ENCODE measurements at regions not wholly inside any gene's neighbourhood (a gene's known extent, or its start where the extent isn't known, plus 50 kb on each side); places are given as distances from the start of the nearest gene placed in this dataset.

- no peak for DNase-seq (ENCODE audit: low read depth in 3 of 3)
Measured at GRCh38 chr1:199279872-199280645, 641.2 kb downstream of the PTPRC start.

GRCh38 chr1:199282751-199283305, 644.0 kb downstream of the PTPRC start:
- no peak for DNase-seq (ENCODE audit: low read depth in 3 of 3)

- no peak for DNase-seq (ENCODE audit: low read depth in 3 of 3)
Measured at GRCh38 chr1:199283794-199284193, 645.0 kb downstream of the PTPRC start.

GRCh38 chr1:199287206-199287605, 648.4 kb downstream of the PTPRC start:
- DNase-seq (ENCODE audit: low read depth in 3 of 3) = no peak

GRCh38 chr1:199287647-199288046, 648.8 kb downstream of the PTPRC start:
- DNase-seq (ENCODE audit: low read depth in 3 of 3) = no peak

- no peak for DNase-seq (ENCODE audit: low read depth in 3 of 3)
Measured at GRCh38 chr1:199290186-199290585, 651.3 kb downstream of the PTPRC start.

GRCh38 chr1:199291022-199291740, 652.3 kb downstream of the PTPRC start:
- DNase-seq (ENCODE audit: low read depth in 3 of 3) = no peak

GRCh38 chr1:199292896-199293295, 654.1 kb downstream of the PTPRC start:
- no peak for DNase-seq (ENCODE audit: low read depth in 3 of 3)

GRCh38 chr1:199295107-199295506, 656.3 kb downstream of the PTPRC start:
- DNase-seq (ENCODE audit: low read depth in 3 of 3) = no peak

- DNase-seq (ENCODE audit: low read depth in 3 of 3) = no peak
Measured at GRCh38 chr1:199297174-199297573, 658.3 kb downstream of the PTPRC start.

- DNase-seq (ENCODE audit: low read depth in 3 of 3) = no peak
Measured at GRCh38 chr1:199297887-199298286, 659.0 kb downstream of the PTPRC start.

- DNase-seq (ENCODE audit: low read depth in 3 of 3) = no peak
Measured at GRCh38 chr1:199298825-199299224, 660.0 kb downstream of the PTPRC start.

GRCh38 chr1:199301472-199302217, 662.8 kb downstream of the PTPRC start:
- no peak for DNase-seq (ENCODE audit: low read depth in 3 of 3)

- no peak for DNase-seq (ENCODE audit: low read depth in 3 of 3)
Measured at GRCh38 chr1:199302554-199302953, 663.7 kb downstream of the PTPRC start.

- no peak for DNase-seq (ENCODE audit: low read depth in 3 of 3)
Measured at GRCh38 chr1:199303035-199303434, 664.2 kb downstream of the PTPRC start.

- DNase-seq (ENCODE audit: low read depth in 3 of 3) = no peak
Measured at GRCh38 chr1:199305053-199305452, 666.2 kb downstream of the PTPRC start.

- no peak for DNase-seq (ENCODE audit: low read depth in 3 of 3)
Measured at GRCh38 chr1:199307496-199308264, 668.8 kb downstream of the PTPRC start.

- no peak for DNase-seq (ENCODE audit: low read depth in 3 of 3)
Measured at GRCh38 chr1:199308349-199308846, 669.6 kb downstream of the PTPRC start.

GRCh38 chr1:199310708-199311107, 671.9 kb downstream of the PTPRC start:
- DNase-seq (ENCODE audit: low read depth in 3 of 3) = no peak

- DNase-seq (ENCODE audit: low read depth in 3 of 3) = no peak
Measured at GRCh38 chr1:199311478-199312262, 672.8 kb downstream of the PTPRC start.

Measured in stimulated activated CD4-positive, alpha-beta T cell treated with anti-CD3 and anti-CD28 coated beads, TNF-alpha, amount 100 ng/mL, for 4 hours (primary cell).